GM20000 (cell line): ENCODE measurements at regions not wholly inside any gene's neighbourhood (a gene's known extent, or its start where the extent isn't known, plus 50 kb on each side); places are given as distances from the start of the nearest gene placed in this dataset.

Experiments
- DNase-seq: peaks from one replicate; pipeline ENCODE4 v3.0.0; 2012; ENCODE audit warnings: low spot score
- TF ChIP-seq, protein P1 (sequence below): IDR thresholded peaks from 2 replicates; pipeline ENCODE4 v1.5.1; 2012; ENCODE audit warnings: mild to moderate bottlenecking, control low read depth; ENCODE audit errors: extremely low read depth, missing control alignments

DNA sequence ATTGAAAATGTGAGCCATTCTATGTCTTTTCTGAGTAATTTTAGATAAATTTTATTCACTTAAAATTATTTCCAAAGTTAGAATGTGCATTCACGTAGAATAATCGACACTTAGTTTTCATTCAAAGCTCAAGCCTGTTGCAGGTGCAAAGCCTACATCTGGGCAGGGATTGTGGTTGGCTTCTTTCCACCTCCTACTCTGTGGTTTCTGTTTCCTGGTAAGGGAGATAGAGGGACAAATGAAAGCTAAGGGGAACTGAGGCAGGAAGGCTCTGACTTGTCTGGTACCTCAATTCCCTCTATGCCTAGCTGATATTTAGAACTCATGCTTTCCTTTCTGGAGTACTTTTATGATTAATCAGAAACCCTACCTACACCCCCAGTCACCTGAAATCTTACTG lies 251.2 kb upstream of the DPYD start:
- DNase-seq = no peak
- TF ChIP-seq, protein P1, sequence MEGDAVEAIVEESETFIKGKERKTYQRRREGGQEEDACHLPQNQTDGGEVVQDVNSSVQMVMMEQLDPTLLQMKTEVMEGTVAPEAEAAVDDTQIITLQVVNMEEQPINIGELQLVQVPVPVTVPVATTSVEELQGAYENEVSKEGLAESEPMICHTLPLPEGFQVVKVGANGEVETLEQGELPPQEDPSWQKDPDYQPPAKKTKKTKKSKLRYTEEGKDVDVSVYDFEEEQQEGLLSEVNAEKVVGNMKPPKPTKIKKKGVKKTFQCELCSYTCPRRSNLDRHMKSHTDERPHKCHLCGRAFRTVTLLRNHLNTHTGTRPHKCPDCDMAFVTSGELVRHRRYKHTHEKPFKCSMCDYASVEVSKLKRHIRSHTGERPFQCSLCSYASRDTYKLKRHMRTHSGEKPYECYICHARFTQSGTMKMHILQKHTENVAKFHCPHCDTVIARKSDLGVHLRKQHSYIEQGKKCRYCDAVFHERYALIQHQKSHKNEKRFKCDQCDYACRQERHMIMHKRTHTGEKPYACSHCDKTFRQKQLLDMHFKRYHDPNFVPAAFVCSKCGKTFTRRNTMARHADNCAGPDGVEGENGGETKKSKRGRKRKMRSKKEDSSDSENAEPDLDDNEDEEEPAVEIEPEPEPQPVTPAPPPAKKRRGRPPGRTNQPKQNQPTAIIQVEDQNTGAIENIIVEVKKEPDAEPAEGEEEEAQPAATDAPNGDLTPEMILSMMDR = no peak

GRCh38 chr1:98164509-98164908 lies 243.7 kb upstream of the DPYD start:
- TF ChIP-seq, protein P1 = no peak
- DNase-seq = no peak

DNA sequence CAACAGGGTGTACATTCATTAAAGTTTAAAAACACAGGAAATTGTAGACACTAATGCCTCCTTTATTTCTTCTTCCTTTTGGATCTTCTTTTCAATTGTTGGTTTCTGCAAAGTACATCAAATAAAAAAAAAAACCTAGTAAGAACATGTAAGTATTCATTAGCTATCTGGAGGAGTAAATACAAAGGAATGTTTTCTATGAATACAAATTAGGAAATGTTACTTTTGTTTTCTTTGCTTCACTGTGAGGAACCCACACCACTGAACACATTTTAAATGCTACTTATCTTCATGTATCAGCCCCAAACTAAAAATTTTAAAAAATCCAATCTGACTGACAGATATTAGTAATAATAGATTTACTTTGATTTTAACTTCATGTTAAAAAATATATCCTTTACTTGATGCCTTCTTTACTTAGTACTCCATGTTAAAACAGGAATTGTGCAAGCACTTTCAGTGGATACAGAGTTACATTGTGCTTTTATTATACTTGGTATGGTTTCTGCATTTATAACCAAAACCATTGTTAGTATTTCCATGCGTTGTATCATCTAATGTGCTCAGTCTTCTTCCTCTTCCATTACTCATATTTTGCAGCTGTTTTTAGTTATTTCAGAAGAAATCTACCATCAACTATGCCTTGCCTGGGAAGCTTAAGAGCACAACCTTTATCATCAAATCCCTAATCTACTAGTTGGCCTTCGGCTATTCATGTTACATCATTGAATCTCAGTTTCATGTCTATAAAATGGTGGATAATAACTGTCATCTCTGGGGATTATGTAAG lies 236.9 kb upstream of the DPYD start:
- no peak for DNase-seq
- TF ChIP-seq, protein P1 = no peak

- TF ChIP-seq, protein P1 = no peak
- DNase-seq = no peak
Observed at GRCh38 chr1:98147280-98147679, 226.4 kb upstream of the DPYD start.

- TF ChIP-seq, protein P1 = no peak
- no peak for DNase-seq
Observed at GRCh38 chr1:98145655-98146054, 224.8 kb upstream of the DPYD start.

DNA sequence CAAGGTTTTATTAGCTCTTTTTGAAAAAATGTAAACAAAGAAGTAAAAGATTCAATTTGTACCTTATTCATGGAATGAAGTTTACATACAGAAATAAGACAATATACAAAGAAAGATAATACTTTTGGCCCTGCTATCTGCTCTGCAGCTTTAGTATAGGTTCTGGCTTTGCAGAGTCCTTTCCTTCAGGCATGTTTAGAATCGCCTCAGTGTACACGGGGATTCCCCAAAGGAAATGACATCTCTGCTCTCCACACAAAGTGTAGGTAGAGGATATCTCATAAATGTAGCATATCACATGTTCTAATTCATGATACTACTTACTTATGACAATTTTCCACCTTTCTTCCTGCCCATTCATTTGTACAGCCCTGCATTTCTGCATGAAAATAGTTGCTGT lies 222.6 kb upstream of the DPYD start:
- TF ChIP-seq, protein P1 = no peak
- DNase-seq = no peak

DNA sequence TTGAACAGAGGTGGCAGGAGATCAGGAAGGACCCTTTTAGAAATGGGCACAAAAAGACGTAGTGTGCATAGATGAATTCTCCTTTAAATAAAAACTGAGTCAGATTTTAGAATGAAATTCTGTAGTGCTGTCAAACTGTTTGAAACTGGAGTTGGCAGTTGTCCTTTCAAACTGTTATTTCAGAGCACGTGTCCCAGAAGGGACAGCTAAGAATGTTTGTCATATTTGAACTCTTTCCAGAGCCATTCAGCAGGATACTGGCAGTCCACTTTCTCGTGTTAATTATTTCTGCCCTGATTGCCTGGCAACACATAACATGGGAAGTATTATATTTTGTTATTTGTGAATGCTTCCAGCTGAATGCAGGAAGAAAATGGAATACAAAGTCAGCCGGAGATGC lies 212.3 kb upstream of the DPYD start:
- TF ChIP-seq, protein P1 = no peak
- no peak for DNase-seq
